ENCODE measurements at regions not wholly inside any gene's neighbourhood (a gene's known extent, or its start where the extent isn't known, plus 50 kb on each side); places are given as distances from the start of the nearest gene placed in this dataset.

- H3K79me2 ChIP-seq (replicated peaks; ENCODE audit: insufficient read depth) = no peaks in the 10 kb centered on the region
- no peaks in the 10 kb centered on the region for H3K36me3 ChIP-seq (ENCODE audit: insufficient read depth)
- H3K27me3 ChIP-seq (ENCODE audit: insufficient read depth) = no peaks in the 10 kb centered on the region
- Mint-ChIP-seq H3K27me3 (ENCODE audit: insufficient read depth, low read depth, poor library complexity) (peaks cover 3% of the 10 kb centered on the region), H3K36me3 (ENCODE audit: low read depth) (peaks cover 1% of the 10 kb centered on the region; the same call in 2 of the 3 replicates), H3K9me3 (peaks cover 1% of the 10 kb centered on the region; the same call in 2 of the 3 replicates), H3K4me3 (no peak overlapping the region), H3K27ac (no peak overlapping the region), H3K4me1 (peaks cover 18% of the 10 kb centered on the region)
- H3K27ac ChIP-seq (ENCODE audit: low read depth) = no peak overlapping the region
- ATAC-seq (no peak), DNase-seq (ENCODE audit: low spot score) (no peak)
- H3K9me2 ChIP-seq (ENCODE audit: insufficient read depth) = 0 out of 2 replicates have a peak, but pooled peaks cover 8% of the 10 kb centered on the region
- no peak overlapping the region for H2AFZ ChIP-seq
- TF ChIP-seq POLR2AphosphoS5 (IDR thresholded peaks at IDR 0.05; ENCODE audit: low read depth) (no peak), CREB1 (CRISPR knock-in tag; IDR thresholded peaks at IDR 0.05; ENCODE audit: low read depth) (no peak), ZNF331 (CRISPR knock-in tag; IDR thresholded peaks at IDR 0.05; ENCODE audit: low read depth) (no peak), CTCF (conservative IDR thresholded peaks at IDR 0.05; ENCODE audit: low read depth in 2 of 2) (no peak), EZH2phosphoT487 (IDR thresholded peaks at IDR 0.05; ENCODE audit: unreplicated experiment) (no peak), REST (IDR thresholded peaks at IDR 0.05; ENCODE audit: unreplicated experiment) (no peak), STAT1 (IDR thresholded peaks at IDR 0.05; ENCODE audit: unreplicated experiment) (no peak)
- no peaks in the 10 kb centered on the region for H4K20me1 ChIP-seq (replicated peaks; ENCODE audit: insufficient read depth)
- H3K4me3 ChIP-seq = no peak overlapping the region
- H3F3A ChIP-seq (replicated peaks; ENCODE audit: low read depth) = no peaks in the 10 kb centered on the region
- no peaks in the 10 kb centered on the region for H3K4me1 ChIP-seq (ENCODE audit: insufficient read depth)
- H3K4me2 ChIP-seq = no peak overlapping the region
Measured at GRCh38 chr5:4228708-4229107, 633.1 kb downstream of the IRX1 start.

- peaks cover 3% of the 10 kb centered on the region for H3K27me3 Mint-ChIP-seq (ENCODE audit: insufficient read depth, low read depth, poor library complexity)
- Histone ChIP-seq H3K9me2 (ENCODE audit: insufficient read depth) (0 out of 2 replicates have a peak, but pooled peaks cover 8% of the 10 kb centered on the region), H3K36me3 (ENCODE audit: insufficient read depth) (peaks cover 5% of the 10 kb centered on the region; the same call in 1 of the 2 replicates), H3K4me3 (no peak overlapping the region), H4K20me1 (replicated peaks; ENCODE audit: insufficient read depth) (no peaks in the 10 kb centered on the region), H2AFZ (peak overlapping the region; percentile 70; the same call in 1 of the 2 replicates), H3K27me3 (ENCODE audit: insufficient read depth) (no peaks in the 10 kb centered on the region), H3K27ac (ENCODE audit: low read depth) (no peak overlapping the region), H3F3A (replicated peaks; ENCODE audit: low read depth) (no peaks in the 10 kb centered on the region), H3K4me2 (no peak overlapping the region), H3K4me1 (ENCODE audit: insufficient read depth) (no peaks in the 10 kb centered on the region), H3K79me2 (replicated peaks; ENCODE audit: insufficient read depth) (no peaks in the 10 kb centered on the region)
- H3K4me1 Mint-ChIP-seq = peaks cover 18% of the 10 kb centered on the region
- TF ChIP-seq NANOG (IDR thresholded peaks at IDR 0.05; ENCODE audit: borderline replicate concordance) (no peak), JUNB (IDR thresholded peaks at IDR 0.05; ENCODE audit: unreplicated experiment) (no peak), STAT1 (IDR thresholded peaks at IDR 0.05; ENCODE audit: unreplicated experiment) (no peak)
- DNase-seq (ENCODE audit: low spot score) (no peak), ATAC-seq (no peak; the same call in 2 of the 3 replicates)
- H3K27ac Mint-ChIP-seq = no peak overlapping the region
- no peak overlapping the region for H3K4me3 Mint-ChIP-seq
- peaks cover 9% of the 10 kb centered on the region; the same call in 2 of the 3 replicates for H3K36me3 Mint-ChIP-seq (ENCODE audit: low read depth)
- peaks cover 9% of the 10 kb centered on the region for H3K9me3 Mint-ChIP-seq
Measured at GRCh38 chr5:4229414-4230292, 634.0 kb downstream of the IRX1 start.

Data from GM23338 (cell line).